ENCODE measurements at regions not wholly inside any gene's neighbourhood (a gene's known extent, or its start where the extent isn't known, plus 50 kb on each side); places are given as distances from the start of the nearest gene placed in this dataset.

DNA sequence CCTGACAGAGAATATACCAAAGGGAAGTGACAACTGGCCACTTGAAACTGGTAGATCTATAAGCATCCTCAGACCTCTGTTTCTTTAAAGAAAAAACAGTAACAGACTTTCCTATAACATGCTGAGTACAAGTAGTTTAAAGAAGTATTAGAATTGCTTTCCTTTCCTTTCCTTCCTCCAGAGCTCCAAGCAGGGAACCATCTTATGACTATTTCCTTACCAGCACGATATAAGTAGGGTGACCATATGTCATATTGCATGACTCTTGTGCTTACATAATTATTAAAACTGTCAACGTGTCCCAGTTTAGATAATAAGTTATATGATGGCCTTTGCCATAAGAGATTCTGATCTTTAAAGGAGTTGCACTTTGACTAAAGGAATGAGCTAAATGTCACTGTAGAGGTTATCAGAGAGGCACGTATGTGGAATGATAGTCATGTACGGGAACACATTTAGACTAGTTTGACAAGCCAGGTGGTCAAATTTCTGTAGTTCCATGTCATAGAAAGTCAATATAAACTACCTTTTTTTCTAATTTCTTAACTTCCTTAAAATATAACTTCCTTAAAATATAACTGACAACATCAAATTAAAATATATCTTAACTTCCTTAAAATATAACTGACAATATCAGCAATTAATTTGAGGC, 212.7 kb upstream of the CD180 start:
- Mint-ChIP-seq H3K4me1 (ENCODE audit: low read depth in 2 of 2) (no peaks in the 10 kb centered on the region), H3K27me3 (peaks cover 0 to 13% of the 10 kb centered on the region in 2 donors), H3K27ac (no peak overlapping the region), H3K36me3 (ENCODE audit: insufficient read depth) (no peaks in the 10 kb centered on the region), H3K4me3 (no peak overlapping the region), H3K9me3 (no peaks in the 10 kb centered on the region)
- ATAC-seq (replicated peaks) (no peak), DNase-seq (no peak)

DNA sequence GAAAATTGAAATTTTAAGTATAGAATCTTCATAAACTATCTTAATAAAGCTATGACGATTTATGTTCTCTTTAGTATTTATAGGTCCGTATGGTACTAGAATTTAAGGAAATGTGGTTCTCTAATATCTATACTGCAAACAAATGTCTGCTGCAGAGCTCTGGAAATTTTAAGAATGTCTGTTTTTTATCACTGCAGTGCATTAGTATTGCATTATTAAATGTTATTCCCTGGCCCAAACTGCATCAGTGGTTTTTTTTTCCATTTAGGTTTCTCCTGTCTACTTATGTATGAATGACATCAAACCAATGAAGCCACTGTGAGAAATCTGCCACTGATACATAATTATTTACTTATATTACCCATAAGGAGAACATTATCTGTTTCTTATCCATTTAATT, 211.4 kb upstream of the CD180 start:
- Mint-ChIP-seq H3K9me3 (no peaks in the 10 kb centered on the region), H3K4me1 (ENCODE audit: low read depth in 2 of 2) (no peaks in the 10 kb centered on the region), H3K4me3 (no peak overlapping the region), H3K36me3 (ENCODE audit: insufficient read depth) (no peaks in the 10 kb centered on the region), H3K27ac (no peak overlapping the region), H3K27me3 (peaks cover 0 to 13% of the 10 kb centered on the region in 2 donors)
- ATAC-seq (replicated peaks) (no peak), DNase-seq (no peak)

DNA sequence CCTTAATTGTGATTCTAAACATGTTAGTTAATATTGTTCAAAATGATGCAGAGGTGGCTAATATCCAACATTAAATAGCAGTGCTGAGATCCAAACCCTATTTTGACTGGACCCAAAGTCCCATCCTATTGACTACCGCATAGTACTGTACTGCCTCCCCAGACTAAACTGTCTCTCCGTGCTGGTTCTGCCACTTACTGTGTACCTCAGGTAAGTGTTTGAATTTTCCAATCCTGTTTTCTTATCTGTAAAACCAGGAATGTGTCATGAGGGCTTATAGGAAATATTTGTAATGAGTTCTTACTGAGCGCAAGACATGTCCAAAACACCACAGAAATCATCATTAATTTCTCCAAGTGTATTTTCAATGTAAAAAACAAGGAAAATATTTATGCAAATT, 209.2 kb upstream of the CD180 start:
- Mint-ChIP-seq H3K4me1 (ENCODE audit: low read depth in 2 of 2) (no peaks in the 10 kb centered on the region), H3K9me3 (no peaks in the 10 kb centered on the region), H3K36me3 (ENCODE audit: insufficient read depth) (no peaks in the 10 kb centered on the region), H3K27ac (no peak overlapping the region), H3K4me3 (no peak overlapping the region), H3K27me3 (peaks cover 0 to 13% of the 10 kb centered on the region in 2 donors)
- DNase-seq (no peak), ATAC-seq (replicated peaks) (no peak)

DNA sequence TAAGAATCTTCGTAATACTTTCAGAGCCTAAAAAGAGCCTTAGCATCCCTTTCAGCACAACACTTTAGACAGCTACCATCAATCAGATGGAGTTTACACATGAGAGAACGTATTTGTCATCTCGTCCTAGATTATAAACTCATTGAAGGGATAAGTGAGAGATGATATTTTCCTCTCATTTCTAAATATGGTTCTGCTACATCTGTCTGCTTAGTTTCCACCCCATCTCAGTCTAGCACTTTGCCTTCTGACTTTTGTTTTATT, 208.4 kb upstream of the CD180 start:
- no peak overlapping the region for H3K4me3 Mint-ChIP-seq
- peaks cover 0 to 13% of the 10 kb centered on the region in 2 donors for H3K27me3 Mint-ChIP-seq
- no peaks in the 10 kb centered on the region for H3K9me3 Mint-ChIP-seq
- no peaks in the 10 kb centered on the region for H3K4me1 Mint-ChIP-seq (ENCODE audit: low read depth in 2 of 2)
- H3K36me3 Mint-ChIP-seq (ENCODE audit: insufficient read depth), result no peaks in the 10 kb centered on the region
- ATAC-seq (replicated peaks) (no peak), DNase-seq (no peak)
- H3K27ac Mint-ChIP-seq, result no peak overlapping the region

GRCh38 chr5:67404256-67405100, 207.9 kb upstream of the CD180 start:
- ATAC-seq (replicated peaks), result no peak

GRCh38 chr5:67402526-67402925, 205.9 kb upstream of the CD180 start:
- Mint-ChIP-seq H3K27ac (no peak overlapping the region), H3K27me3 (peaks cover 0 to 4% of the 10 kb centered on the region in 2 donors), H3K4me1 (ENCODE audit: low read depth in 2 of 2) (no peaks in the 10 kb centered on the region), H3K9me3 (no peaks in the 10 kb centered on the region), H3K36me3 (ENCODE audit: insufficient read depth) (no peaks in the 10 kb centered on the region), H3K4me3 (no peak overlapping the region)
- ATAC-seq (replicated peaks), result no peak
- DNase-seq, result no peak

More at GRCh38 chr5:67404256-67405100, 207.9 kb upstream of the CD180 start:
- no peaks in the 10 kb centered on the region for H3K9me3 Mint-ChIP-seq
- H3K27ac Mint-ChIP-seq, result no peak overlapping the region
- H3K4me3 Mint-ChIP-seq, result no peak overlapping the region
- H3K27me3 Mint-ChIP-seq, result peaks cover 0 to 13% of the 10 kb centered on the region in 2 donors
- no peaks in the 10 kb centered on the region for H3K36me3 Mint-ChIP-seq (ENCODE audit: insufficient read depth)
- no peak for DNase-seq
- H3K4me1 Mint-ChIP-seq (ENCODE audit: low read depth in 2 of 2), result no peaks in the 10 kb centered on the region

DNA sequence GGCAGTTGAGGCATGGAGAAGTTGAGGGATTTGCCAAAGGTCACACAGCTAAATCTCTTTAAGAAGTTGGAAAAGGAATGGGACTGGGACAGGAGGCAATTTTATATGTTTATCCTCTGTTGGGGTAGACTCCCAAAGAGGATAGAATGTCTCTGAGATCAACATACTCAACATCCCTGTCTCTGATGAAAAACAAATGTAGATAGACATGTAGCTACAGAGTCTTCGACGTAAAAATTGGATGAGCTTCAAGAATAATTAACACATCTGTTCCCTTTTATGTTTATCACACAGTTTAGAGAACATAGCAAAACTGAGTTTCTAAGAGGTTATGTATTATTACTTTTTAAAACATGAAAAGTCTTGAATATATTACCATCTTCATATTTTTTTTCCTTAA, 204.6 kb upstream of the CD180 start:
- DNase-seq (no peak), ATAC-seq (replicated peaks) (no peak)
- H3K36me3 Mint-ChIP-seq (ENCODE audit: insufficient read depth), result no peaks in the 10 kb centered on the region
- peaks cover 0 to 4% of the 10 kb centered on the region in 2 donors for H3K27me3 Mint-ChIP-seq
- H3K4me3 Mint-ChIP-seq, result no peak overlapping the region
- no peak overlapping the region for H3K27ac Mint-ChIP-seq
- no peaks in the 10 kb centered on the region for H3K4me1 Mint-ChIP-seq (ENCODE audit: low read depth in 2 of 2)
- no peaks in the 10 kb centered on the region for H3K9me3 Mint-ChIP-seq

GRCh38 chr5:67400752-67401151, 204.2 kb upstream of the CD180 start:
- Mint-ChIP-seq H3K27me3 (peaks cover 0 to 4% of the 10 kb centered on the region in 2 donors), H3K36me3 (ENCODE audit: insufficient read depth) (no peaks in the 10 kb centered on the region), H3K9me3 (no peaks in the 10 kb centered on the region), H3K27ac (no peak overlapping the region), H3K4me3 (no peak overlapping the region), H3K4me1 (ENCODE audit: low read depth in 2 of 2) (no peaks in the 10 kb centered on the region)
- no peak for ATAC-seq (replicated peaks)
- DNase-seq, result no peak

GRCh38 chr5:67395790-67396418, 199.3 kb upstream of the CD180 start:
- H3K27ac Mint-ChIP-seq, result no peak overlapping the region
- H3K9me3 Mint-ChIP-seq, result no peaks in the 10 kb centered on the region
- peaks cover 0 to 2% of the 10 kb centered on the region in 2 donors for H3K4me1 Mint-ChIP-seq (ENCODE audit: low read depth in 2 of 2)
- ATAC-seq (replicated peaks) (no peak), DNase-seq (no peak)
- no peak overlapping the region for H3K4me3 Mint-ChIP-seq
- H3K27me3 Mint-ChIP-seq, result no peaks in the 10 kb centered on the region
- no peaks in the 10 kb centered on the region for H3K36me3 Mint-ChIP-seq (ENCODE audit: insufficient read depth)

GRCh38 chr5:67393211-67393610, 196.6 kb upstream of the CD180 start:
- H3K4me1 Mint-ChIP-seq (ENCODE audit: low read depth in 2 of 2), result peaks cover 0 to 2% of the 10 kb centered on the region in 2 donors
- no peak overlapping the region for H3K4me3 Mint-ChIP-seq
- ATAC-seq (replicated peaks), result peak; percentile 24

DNA sequence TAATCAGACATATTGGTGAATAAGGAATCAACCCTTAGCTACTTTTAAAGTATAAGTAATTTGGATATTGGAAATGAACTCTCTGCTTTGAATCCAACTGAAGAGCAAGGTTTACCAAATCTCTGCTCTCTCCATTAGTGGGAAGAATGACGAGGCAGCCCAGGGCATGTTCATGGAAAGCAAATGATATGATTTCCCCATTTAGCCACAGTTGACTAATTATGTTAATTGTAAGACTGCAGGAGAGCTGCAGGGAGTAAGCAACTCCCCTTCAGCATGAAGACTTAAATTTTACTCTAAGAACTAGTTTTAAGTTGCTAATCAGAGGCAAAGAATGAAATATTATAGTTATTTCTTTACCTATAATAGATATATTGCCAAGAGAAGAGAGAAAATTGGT, 194.3 kb upstream of the CD180 start:
- DNase-seq (no peak), ATAC-seq (replicated peaks) (no peak)
- H3K27ac Mint-ChIP-seq, result no peak overlapping the region
- peaks cover 0 to 6% of the 10 kb centered on the region in 2 donors for H3K27me3 Mint-ChIP-seq
- no peak overlapping the region for H3K4me3 Mint-ChIP-seq
- no peaks in the 10 kb centered on the region for H3K9me3 Mint-ChIP-seq
- peaks cover 0 to 2% of the 10 kb centered on the region in 2 donors for H3K4me1 Mint-ChIP-seq (ENCODE audit: low read depth in 2 of 2)
- H3K36me3 Mint-ChIP-seq (ENCODE audit: insufficient read depth), result no peaks in the 10 kb centered on the region

More at GRCh38 chr5:67393211-67393610, 196.6 kb upstream of the CD180 start:
- Mint-ChIP-seq H3K36me3 (ENCODE audit: insufficient read depth) (no peaks in the 10 kb centered on the region), H3K27ac (no peak overlapping the region), H3K9me3 (no peaks in the 10 kb centered on the region), H3K27me3 (no peaks in the 10 kb centered on the region)
- no peak for DNase-seq

DNA sequence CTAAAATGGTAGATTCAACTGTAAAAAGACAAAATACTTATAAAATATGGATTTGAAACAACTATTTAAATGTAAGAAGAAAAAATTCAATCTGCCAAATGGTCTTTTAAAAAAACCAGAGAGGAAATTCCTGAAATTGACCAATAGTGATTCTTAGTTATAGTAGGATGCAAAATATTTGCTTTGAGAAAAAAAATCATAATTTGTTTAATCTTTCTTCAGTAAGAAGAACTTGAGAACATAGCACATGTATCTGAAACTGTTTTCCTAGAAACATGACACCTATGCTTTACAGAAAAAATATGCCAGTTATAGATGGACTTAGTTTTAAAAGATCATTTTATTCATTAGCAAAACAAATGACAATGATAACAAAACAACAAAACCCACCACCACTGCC, 186.9 kb upstream of the CD180 start:
- H3K9me3 Mint-ChIP-seq, result no peaks in the 10 kb centered on the region
- H3K27me3 Mint-ChIP-seq, result peaks cover 0 to 14% of the 10 kb centered on the region in 2 donors
- no peaks in the 10 kb centered on the region for H3K4me1 Mint-ChIP-seq (ENCODE audit: low read depth in 2 of 2)
- H3K4me3 Mint-ChIP-seq, result no peak overlapping the region
- ATAC-seq (replicated peaks) (no peak), DNase-seq (no peak)
- H3K27ac Mint-ChIP-seq, result no peak overlapping the region
- H3K36me3 Mint-ChIP-seq (ENCODE audit: insufficient read depth), result no peaks in the 10 kb centered on the region

- ATAC-seq (replicated peaks) (no peak), DNase-seq (no peak)
- H3K27ac Mint-ChIP-seq, result no peak overlapping the region
- no peak overlapping the region for H3K4me3 Mint-ChIP-seq
- H3K9me3 Mint-ChIP-seq, result no peaks in the 10 kb centered on the region
- H3K36me3 Mint-ChIP-seq (ENCODE audit: insufficient read depth), result no peaks in the 10 kb centered on the region
- peaks cover 0 to 7% of the 10 kb centered on the region in 2 donors for H3K27me3 Mint-ChIP-seq
- H3K4me1 Mint-ChIP-seq (ENCODE audit: low read depth in 2 of 2), result peaks cover 0 to 5% of the 10 kb centered on the region in 2 donors
These were observed 184.8 kb upstream of the CD180 start for GRCh38 chr5:67381236-67381880.
